ENCODE measurements at regions not wholly inside any gene's neighbourhood (a gene's known extent, or its start where the extent isn't known, plus 50 kb on each side); places are given as distances from the start of the nearest gene placed in this dataset.
A peak's percentile ranks its signal among the peaks of the same experiment; 100 is the strongest.

DNA sequence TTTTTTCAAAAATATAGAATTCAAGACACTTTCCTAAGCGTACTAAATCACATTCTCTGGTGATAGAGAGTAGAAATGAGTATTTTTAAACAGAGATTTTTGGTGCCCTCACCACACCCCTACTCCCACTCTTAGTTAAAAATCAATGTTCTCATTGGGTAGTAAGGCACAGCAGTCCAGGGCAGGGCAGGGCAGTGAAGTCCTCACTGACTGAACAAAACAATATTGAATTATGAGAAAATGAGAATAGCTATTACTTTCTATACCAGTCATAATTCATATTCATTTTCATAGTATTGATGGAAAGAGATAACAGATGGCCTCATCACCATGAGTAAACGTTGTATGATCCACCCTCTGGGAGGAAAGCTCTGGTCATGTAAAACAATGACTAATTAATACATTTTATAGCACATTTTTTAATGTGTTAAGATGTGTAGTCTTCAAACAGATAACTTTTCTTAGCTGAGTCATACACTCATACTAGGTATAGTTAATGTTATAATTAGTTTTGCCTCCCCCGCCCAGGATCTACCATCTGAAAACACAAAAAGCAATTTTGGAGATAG lies 686.1 kb downstream of the KCNJ3 start:
- DNase-seq (ENCODE audit: low read depth) = no peak

DNA sequence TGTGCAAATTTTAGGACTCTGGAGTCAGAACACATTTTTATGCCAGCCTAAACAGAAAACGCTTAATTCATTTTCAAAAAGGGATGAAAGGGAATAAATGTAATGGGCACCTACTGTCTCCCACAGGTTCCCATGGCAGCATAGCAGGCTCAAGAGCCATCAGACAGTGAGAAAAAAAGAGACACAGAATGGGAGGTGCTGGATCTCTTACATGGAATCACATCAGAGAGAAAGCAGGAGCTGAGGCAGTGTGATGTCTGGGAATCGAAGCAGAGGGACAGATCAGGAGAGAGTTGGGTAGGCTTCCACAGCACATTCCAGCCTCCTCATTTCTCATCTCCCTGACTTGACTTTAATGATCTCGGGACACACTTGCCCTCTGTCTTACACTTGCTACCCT lies 684.3 kb downstream of the KCNJ3 start:
- DNase-seq (ENCODE audit: low read depth) = no peak

DNA sequence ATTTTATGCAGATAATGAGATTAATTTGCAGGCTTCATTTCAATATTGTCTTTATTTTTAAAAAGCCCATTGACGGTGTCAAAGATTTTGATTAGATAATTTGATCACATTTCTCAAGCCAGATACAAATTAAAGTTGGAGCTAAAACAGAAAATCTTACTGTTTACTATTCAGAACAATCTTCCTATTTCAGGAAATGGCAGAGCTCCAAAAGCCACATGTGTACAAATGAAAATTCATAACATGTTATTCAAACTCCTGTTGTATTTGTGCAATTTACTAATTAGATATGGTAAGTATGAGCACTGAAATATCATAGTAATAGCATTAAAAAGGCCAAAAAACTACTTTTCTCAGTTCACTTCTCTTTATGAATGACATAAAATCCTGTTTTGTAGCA lies 682.9 kb downstream of the KCNJ3 start:
- no peak for DNase-seq (ENCODE audit: low read depth)

DNA sequence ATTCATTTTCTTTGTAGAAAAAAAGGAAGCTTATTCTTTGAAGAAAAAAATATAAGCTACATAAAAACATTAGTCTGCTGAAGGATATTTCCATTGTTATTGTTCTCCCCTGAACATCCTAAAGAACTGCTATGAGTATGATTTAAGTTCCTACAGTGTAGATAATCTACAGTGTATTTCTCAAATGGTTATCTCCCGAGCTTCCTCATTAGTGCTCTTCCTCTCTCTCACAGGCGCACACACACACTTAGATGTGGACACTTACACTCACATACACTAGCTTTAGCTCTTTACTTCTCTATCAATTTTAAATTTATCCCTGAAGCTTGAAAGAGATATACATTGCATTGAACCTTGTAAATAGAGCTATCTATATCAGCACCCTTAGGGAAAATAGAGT lies 681.0 kb downstream of the KCNJ3 start:
- no peak for DNase-seq (ENCODE audit: low read depth)

DNA sequence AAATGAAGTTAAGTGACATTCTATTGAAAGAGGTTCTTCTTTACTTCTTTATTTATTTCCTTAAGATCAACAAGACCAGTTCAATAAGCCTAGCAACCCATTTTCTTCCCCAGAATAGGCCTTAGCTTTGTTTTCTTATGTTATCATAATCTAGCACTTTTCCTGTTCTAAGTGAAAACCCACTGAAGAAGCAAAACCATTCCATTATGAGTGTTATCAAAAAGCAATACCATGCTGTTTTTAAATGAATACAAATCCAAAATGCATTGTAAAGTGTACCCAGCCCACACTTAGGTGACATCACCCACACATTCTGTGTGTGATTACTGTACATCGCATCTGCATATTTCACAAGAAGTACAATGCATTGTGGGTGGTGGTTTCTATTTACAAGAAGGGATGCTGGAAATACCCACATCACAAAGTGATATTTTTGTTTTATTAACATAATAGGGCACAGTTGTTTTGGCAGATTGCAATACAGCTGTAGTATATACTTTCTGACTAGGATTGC lies 679.5 kb downstream of the KCNJ3 start:
- DNase-seq (ENCODE audit: low read depth) = no peak

DNA sequence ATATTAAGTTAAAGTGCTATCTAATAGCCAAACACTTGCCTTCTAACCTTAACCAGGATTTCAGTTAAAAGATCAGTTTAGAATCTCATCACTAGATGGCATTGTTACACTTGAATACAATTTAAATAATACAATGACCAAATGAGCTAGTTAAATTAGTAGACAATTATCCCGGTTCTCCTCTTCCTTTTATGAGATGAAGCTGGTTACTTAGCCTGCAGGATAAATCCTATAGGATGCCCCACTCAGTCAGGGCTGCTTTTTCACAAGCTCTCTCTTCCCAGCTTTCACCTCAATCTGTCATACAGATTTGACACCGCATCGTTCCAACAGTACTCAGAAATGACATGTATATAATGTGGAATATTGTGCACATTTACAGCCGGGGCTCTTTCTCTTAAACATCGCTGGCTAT lies 678.8 kb downstream of the KCNJ3 start:
- DNase-seq (ENCODE audit: low read depth) = no peak

DNA sequence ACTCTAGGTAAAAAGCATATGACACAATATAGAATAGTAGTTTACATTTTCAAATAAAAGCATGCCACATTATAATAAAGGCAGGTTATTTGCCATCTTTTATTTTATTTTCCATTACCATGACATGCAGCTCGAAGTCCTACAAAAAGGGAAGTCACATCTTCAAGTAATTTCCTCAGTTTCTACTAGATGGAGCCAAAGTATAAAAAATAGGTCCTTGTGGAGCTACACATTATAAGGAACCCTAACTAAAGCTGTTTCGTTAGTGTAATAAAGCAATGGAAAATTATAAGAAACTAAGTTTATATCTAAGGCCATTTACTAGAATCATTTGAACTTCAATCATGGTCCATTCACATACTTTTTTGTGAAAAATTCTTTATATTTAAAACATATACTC lies 674.5 kb downstream of the KCNJ3 start:
- DNase-seq (ENCODE audit: low read depth) = no peak

DNA sequence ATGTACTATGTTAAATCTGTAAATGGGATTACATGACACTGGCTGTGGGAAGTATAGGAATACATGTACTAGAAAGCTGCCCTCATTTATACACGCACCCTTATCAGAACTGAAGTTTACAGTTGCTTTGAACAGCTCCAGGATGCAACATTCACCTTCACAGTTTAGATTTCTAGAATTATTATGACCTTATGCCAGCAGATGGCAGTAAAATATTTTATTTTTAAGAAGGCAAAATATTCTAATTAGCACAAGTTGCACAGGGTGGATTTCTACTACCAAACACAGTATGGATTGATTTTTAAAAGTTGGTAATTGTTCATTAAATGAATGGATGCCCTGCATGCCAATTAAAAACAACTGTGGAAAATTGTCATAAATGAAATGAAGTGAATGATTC lies 670.4 kb downstream of the KCNJ3 start:
- DNase-seq (ENCODE audit: low read depth) = no peak

DNA sequence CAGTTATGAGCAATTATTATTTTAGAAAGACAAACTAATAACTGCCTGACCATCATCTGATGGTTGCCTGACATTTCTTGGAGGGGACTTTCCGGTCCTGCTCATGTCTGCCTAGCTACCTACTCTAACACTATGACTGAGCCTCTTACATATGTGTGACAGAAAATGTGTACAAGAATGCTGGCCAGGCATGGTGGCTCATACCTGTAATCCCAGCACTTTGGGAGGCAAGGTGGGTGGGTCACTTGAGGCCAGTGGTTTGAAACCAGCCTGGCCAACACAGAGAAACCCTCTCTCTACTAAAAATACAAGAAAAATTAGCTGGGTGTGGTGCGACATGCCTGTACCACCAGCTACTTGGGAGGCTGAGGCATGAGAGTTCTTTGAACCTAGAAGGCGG lies 666.3 kb downstream of the KCNJ3 start:
- no peak for DNase-seq (ENCODE audit: low read depth)

DNA sequence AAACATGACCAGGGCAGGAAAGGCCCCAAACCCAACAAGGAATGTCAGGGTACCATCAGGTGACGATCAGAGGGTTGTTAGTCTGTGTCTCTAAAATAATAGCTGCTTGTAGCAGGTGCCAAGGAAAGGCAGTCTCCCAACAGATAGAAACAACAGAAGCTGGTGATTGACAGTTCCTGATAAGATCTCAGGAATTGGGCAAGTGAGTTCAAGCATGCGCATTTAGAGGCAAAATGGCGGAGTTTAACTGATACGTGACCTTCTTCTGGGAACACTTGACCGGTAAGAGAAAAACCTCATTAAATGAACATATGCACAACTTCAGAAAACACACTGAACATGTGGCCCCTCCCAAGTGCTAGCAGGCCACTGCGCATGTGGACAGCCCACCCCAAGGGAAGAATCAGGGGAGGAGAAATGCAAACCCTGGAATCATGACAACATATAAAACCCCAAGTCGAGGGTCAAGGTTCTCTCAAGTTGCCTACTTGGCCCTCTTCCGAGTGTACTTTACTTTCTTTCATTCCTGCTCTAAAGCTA lies 664.9 kb downstream of the KCNJ3 start:
- no peak for DNase-seq (ENCODE audit: low read depth)

DNA sequence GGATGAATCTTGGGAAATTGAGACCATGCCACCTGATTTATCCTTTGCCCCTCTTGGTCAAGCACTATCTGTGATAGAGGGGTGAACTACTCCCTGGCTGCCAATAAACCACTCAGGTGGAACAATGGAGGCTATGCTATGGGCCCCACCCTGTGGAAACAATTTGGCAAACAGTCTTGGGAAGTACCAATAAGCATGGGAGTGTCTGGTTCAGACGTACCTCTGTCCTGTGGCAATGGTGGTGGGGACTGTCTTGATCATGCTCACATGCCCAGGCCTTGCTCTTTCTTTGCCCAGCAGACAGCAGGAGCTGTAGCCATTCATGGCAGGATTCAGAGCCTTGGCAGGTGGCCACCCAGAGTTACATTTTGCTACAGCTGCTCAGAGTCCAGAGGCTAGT lies 658.7 kb downstream of the KCNJ3 start:
- DNase-seq (ENCODE audit: low read depth) = no peak

DNA sequence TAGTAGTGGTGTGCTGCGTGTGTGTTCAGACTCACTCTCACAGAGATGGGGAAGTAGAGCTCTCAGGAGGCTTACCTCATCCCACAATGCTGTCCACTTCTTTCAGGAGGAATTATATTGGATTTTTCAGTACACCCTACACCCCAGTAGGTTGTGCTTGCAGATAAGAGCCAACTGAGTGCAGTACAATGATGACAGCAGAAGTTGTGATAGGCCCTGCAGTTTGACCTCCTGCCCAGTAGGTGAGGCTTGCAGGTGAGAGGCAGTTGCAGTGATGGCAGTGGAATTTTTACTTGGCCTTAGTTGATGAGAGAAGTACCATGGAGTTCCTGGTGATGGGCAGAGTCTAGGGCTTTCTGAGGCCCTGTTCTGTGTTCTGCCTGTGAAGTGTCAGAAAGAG lies 657.8 kb downstream of the KCNJ3 start:
- no peak for DNase-seq (ENCODE audit: low read depth)

DNA sequence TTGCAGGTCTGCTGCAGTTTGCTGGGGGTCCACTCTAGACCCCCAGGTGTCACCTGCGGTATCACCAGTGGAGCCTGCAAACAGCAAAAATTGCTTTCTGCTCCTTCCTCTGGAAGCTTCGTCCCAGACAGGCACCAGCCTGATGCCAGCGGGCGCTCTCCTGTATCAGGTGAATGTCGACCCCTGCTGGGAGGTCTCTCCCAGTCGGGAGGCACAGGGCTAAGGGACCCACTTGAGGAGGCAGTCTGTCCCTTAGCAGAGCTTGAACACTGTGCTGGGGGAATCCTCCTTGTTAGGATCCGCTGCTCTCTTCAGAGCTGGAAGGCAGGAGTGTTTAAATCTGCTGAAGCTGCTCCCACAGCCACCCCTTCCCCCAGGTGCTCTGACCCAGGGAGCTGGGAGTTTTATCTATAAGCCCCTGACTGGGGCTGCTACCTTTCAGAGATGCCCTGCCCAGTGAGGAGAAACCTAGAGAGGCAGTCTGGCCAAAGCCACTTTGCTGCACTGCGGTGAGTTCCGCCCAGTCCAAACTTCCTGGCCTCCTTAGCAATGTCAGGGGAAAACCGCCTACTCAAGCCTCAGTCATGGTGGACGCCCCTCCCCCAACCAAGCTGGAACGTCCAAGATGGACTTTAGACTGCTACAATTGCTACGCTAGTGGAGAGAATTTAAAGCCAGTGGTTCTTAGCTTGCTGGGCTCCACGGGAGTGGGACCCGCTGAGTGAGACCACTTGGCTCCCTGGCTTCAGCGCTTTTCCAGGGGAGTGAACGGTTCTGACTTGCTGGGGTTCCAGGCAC lies 652.5 kb downstream of the KCNJ3 start:
- DNase-seq (ENCODE audit: low read depth) = no peak

DNA sequence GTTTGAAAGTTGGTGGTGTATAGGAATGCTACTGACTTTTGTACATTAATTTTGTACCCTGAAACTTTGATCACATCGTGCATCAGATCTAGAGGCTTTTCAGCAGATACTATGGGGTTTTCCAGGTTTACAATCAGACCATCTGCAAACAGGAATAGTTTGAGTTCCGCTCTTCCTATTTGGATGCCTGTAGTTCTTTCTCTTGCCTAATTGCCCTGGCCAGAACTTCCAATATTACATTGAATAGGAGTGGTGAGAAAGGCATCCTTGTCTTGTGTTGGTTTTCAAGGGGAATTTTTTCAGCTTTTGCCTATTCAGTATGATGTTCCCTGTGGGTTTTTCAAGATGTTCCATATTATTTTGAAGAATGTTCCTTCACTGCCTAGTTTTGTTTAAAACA lies 633.5 kb downstream of the KCNJ3 start:
- DNase-seq (ENCODE audit: low read depth) = no peak

DNA sequence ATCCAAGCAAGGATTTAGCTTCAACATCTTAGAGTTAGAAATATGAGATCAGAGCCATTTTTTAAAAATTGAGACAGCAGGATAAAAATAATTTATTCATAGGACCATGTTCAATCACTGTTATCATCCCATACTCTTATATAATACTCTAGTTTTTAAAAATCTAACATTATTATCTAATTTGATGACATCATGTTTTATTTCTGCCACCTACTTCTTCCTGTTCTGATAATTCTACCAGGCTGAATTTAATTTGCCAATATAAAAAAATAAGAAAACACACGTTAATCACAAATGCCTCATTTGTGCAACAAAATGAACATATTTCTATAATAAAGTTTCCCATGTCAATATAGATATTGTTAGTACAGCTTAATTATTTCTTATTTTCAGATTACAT lies 621.7 kb downstream of the KCNJ3 start:
- no peak for DNase-seq (ENCODE audit: low read depth)

DNA sequence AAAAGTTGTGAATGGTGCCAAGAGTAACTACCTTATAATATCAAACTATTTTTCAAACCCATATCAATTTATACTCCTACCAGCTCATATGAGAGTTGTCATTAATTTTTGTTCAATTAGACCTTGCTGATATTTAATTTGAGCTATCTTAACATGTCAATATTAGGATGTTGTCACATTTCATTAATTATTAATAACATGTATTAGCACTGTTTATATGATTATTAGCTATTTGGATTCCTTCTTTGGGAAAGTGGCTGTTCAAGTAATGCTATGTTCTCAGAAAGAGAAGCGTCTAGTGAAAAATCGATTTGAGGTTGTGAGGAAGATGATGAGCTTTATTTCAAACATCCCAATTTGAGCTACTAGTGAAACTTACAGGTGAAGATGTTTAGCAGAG lies 620.2 kb downstream of the KCNJ3 start:
- DNase-seq (ENCODE audit: low read depth) = no peak

DNA sequence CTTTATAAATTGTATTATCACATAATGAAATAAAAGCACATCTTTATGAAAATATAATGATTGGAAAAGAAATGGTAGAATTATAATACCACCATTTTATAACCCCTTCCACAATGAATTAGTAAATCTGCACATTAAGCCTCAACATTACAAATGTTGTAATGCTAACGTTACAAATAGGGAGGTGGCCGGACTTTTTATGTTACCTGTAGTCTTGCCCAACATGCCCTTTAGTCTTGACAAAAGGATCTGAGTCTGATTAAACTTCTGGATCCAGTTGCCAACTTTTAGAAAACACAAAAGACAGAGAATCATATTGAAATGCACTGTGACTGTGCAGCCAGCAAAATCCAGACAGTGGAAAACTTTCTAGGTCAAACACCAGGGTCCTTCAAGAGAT lies 617.3 kb downstream of the KCNJ3 start:
- DNase-seq (ENCODE audit: low read depth) = no peak

DNA sequence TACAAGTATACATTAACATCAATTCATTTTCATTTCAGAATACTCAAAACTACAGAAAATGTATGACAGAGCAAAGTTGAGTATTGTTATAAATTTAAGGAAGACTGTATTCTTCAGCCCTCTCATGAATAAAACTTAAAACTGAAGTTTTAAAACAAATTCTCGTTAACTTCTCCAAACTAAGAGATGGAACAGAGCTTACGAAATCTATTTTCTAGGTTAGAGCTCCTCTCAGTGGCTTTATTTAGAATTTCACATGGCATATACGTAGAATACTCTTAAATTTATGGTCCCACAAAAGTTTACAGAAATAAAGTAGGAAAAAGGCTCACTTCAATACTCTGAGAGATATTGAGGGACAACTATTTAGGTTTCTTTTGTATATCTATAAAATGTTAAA lies 612.1 kb downstream of the KCNJ3 start:
- peak; percentile 4 for DNase-seq (ENCODE audit: low read depth)

DNA sequence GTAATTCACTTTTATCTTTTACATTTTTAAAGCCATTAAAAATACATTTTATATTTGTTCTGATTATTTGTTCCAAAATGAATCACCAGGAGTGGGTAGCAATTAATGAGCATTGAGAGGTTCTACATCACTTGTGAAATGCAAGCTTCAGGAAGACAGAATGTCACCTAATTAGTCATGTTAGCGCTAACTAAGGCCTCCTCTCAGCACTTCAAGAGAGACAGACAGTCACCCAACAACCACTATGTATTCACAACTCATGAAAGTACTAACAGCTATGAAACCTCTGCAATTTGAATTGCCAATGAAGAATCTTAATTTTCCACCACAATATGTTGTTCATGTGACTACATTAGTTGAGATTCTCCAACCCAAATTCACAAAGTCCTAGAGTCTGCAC lies 611.0 kb downstream of the KCNJ3 start:
- no peak for DNase-seq (ENCODE audit: low read depth)

DNA sequence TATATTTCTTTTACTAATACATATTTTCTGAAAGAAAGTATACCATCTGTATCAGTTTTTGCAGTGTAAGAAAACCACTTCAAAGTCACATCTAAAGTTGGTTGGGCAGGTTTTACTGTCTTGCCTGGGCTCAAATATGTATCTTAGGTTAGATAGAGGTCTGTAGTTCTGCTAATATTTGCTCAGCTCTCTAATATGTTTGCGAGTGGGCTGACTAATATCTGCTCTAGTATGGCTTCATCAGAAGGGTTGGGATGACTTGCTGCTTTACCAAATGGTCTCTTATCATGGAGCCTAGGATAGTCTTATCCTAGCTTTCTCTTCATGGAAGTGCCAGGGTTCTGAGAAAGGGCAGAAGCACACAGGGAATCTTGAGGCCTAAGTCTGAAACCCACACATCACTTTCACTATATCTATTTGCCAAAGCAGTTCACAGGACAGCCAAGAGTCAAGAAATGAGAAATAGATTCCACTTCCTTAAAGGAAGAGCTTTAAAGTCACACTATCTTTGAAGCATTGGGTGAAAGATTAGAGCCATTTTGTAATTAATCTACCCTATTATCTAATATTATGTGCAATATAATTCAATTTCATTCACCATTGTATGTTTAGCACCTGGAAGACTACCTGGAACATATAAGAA lies 610.0 kb downstream of the KCNJ3 start:
- no peak for DNase-seq (ENCODE audit: low read depth)

DNA sequence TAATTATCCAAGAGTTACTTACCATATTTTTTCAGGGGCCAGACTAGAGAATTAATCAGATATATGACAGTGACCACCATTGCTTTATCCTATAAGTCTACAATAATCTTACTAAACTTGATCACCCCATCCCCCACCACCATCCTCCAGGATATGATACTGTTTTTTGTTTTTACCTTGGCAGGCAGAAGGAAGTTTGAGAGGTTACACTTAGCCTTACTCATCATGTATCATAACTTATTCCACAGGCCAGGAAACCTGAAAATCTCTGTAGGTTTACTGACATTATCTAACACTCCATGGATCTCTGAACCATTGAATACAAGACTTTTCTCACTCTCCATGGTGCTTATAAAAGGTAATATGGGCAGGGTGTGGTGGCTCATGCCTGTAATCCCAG lies 602.7 kb downstream of the KCNJ3 start:
- DNase-seq (ENCODE audit: low read depth) = no peak

DNA sequence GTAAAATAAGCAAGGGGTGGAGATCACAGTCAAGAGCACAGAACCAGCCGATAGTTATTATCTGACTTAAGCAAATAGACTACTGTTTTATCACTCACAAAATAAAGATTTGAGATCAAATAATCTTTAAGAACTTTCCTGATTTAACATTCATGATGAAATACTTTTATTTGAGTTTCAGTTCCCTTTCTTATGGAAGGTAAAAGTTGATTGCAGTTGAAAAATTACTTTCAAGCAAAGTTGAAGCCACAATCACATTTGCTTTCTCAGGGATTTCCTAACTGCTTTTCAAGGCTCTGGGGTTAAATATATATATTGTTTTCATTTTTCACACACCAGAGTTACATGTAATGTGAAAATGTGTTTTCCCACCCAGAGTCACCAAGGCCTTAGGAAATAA lies 599.5 kb downstream of the KCNJ3 start:
- DNase-seq (ENCODE audit: low read depth) = no peak

DNA sequence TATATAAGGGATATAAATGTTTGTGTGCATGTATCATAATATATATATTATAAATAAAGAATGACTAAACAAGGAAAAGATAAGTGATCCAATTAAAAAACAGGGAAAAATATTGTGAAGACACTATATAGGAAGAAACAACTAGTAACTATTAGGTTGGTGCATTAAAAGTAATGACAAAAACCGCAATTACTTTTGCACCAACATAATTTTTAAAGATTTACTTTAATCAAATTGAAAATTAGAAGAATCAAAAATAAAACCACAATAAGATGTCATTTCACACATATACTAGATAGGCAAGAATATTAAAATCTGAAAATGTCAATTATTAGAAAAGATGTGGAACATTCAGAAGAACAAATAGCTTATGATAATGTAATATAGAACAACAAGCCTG lies 595.9 kb downstream of the KCNJ3 start:
- no peak for DNase-seq (ENCODE audit: low read depth)
